T-cell (primary cell): ENCODE measurements at regions not wholly inside any gene's neighbourhood (a gene's known extent, or its start where the extent isn't known, plus 50 kb on each side); places are given as distances from the start of the nearest gene placed in this dataset.

ENCODE experiments used
- ATAC-seq, 4 experiments: fragments of 200-7000 bp in 3 of 4; fragments of 150-1000 bp in 1 of 4; cut with Tn5 transposase; replicated peaks in 1 of 4; 1 replicate in 3 of 4; 2 replicates in 1 of 4; pipeline ENCODE4 v1.10.0; 2021; ENCODE audit warnings: moderate library complexity in 3 of 4, mild to moderate bottlenecking in 2 of 4, moderate number of reproducible peaks in 1 of 4
- CTCF ChIA-PET, 2 donors: fragments of 300-600 bp; sonication (Branson Sonifier 250); formaldehyde crosslinking; loops; one replicate each; lab custom pipeline; 2022; ENCODE audit warnings: antibody characterized with exemption in 2 of 2; lab: Charles Lee
- POLR2A ChIA-PET, 2 donors: fragments of 300-600 bp; sonication (Branson Sonifier 250); formaldehyde crosslinking; loops; one replicate each; lab custom pipeline; 2022; ENCODE audit warnings: antibody characterized with exemption in 2 of 2; lab: Charles Lee
- DNase-seq, 35 experiments: peaks; one replicate each; pipeline versions ENCODE4 v3.0.0 to v3.0.0-alpha.2; 2013 to 2023
- H3K27ac ChIP-seq: one replicate; pipeline ENCODE4 v1.5.1; 2013; ENCODE audit warnings: low read length
- H3K27me3 ChIP-seq, 2 experiments: replicated peaks in 1 of 2; 1 replicate in 1 of 2; 2 replicates in 1 of 2; pipeline versions ENCODE4 v1.6.1 to v1.7.0; 2013; ENCODE audit warnings: low read length in 1 of 2, mixed read lengths in 1 of 2; ENCODE audit not compliant: control insufficient read depth in 2 of 2, insufficient read depth in 2 of 2; ENCODE audit errors: extremely low read depth in 1 of 2
- H3K36me3 ChIP-seq, 2 donors: 1 replicate in 1 of 2; 2 replicates in 1 of 2; pipeline versions ENCODE4 v1.6.1 to v1.7.0; 2013; ENCODE audit warnings: low read length in 1 of 2; ENCODE audit not compliant: control insufficient read depth in 2 of 2, insufficient read depth in 1 of 2; ENCODE audit errors: extremely low read depth in 1 of 2
- H3K4me1 ChIP-seq, 2 experiments: 1 replicate in 1 of 2; 2 replicates in 1 of 2; pipeline versions ENCODE4 v1.6.1 to v1.7.0; 2013; ENCODE audit warnings: low read length in 2 of 2, mixed read lengths in 1 of 2; ENCODE audit not compliant: insufficient read depth in 2 of 2, control insufficient read depth in 1 of 2; ENCODE audit errors: extremely low read depth in 1 of 2
- H3K4me3 ChIP-seq, 2 donors: 1 replicate in 1 of 2; 2 replicates in 1 of 2; pipeline versions ENCODE4 v1.5.1 to v1.7.0; 2013; ENCODE audit warnings: mild to moderate bottlenecking in 2 of 2, low read length in 1 of 2, moderate library complexity in 1 of 2; ENCODE audit not compliant: control insufficient read depth in 1 of 2; ENCODE audit errors: extremely low read depth in 1 of 2
- H3K9me3 ChIP-seq: 2 replicates; pipeline ENCODE4 v1.7.0; 2013
- H3K27ac Mint-ChIP-seq, 2 donors: one replicate each; pipeline ENCODE4 v1.8.0; 2020 to 2021; ENCODE audit warnings: mild to moderate bottlenecking in 2 of 2, mixed read lengths in 2 of 2
- H3K27me3 Mint-ChIP-seq, 2 donors: one replicate each; pipeline ENCODE4 v1.8.0; 2021 to 2022; ENCODE audit warnings: mixed read lengths in 2 of 2
- H3K36me3 Mint-ChIP-seq: one replicate; pipeline ENCODE4 v1.8.0; 2021; ENCODE audit warnings: mixed read lengths
- H3K4me1 Mint-ChIP-seq, 3 donors: one replicate each; pipeline ENCODE4 v1.8.0; 2020 to 2022; ENCODE audit warnings: mixed read lengths in 3 of 3, mild to moderate bottlenecking in 1 of 3
- H3K4me3 Mint-ChIP-seq, 3 donors: one replicate each; pipeline ENCODE4 v1.8.0; 2020 to 2022; ENCODE audit warnings: mild to moderate bottlenecking in 3 of 3, mixed read lengths in 3 of 3, moderate library complexity in 3 of 3
- H3K9me3 Mint-ChIP-seq, 3 donors: one replicate each; pipeline ENCODE4 v1.8.0; 2020 to 2022; ENCODE audit warnings: mixed read lengths in 3 of 3
- WGBS: methylation state at CpG from one replicate; pipeline ENCODE4 v1.1.5; 2013; ENCODE audit warnings: missing lambda C conversion rate; ENCODE audit not compliant: insufficient coverage; 5-methylcytosine and 5-hydroxymethylcytosine counted together

DNA sequence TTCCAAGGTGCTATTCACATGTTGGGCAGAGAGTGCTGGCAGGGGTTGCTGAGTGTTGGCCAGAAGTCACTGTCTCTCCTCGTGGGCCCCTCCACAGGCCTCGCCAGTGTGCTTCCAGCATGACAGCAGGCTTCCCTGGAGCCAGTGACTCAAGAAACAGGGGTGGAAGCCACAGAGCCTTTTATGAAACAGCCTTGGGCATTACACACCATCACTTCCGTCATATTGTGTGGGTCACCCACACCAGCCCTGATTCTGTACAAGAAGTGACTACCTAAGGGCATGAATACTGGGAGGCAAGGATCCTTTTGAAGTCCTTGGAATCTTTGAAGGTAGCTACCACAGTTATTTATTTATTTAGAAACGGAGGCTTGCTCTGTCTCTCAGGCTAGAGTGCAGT, 177.6 kb upstream of the UBE3A start:
- Histone ChIP-seq H3K4me3 (no peak overlapping the region), H3K9me3 (no peaks in the 10 kb centered on the region), H3K27me3 (peaks cover 0 to 13% of the 10 kb centered on the region in 2 experiments), H3K27ac (no peak overlapping the region), H3K4me1 (no peaks in the 10 kb centered on the region), H3K36me3 (no peaks in the 10 kb centered on the region)
- WGBS: 67% methylated on average over 2 of the region's 4 CpGs
- ChIA-PET CTCF (no interaction called here), POLR2A (no interaction called here)
- Mint-ChIP-seq H3K9me3 (peaks cover 0 to 4% (median 0%) of the 10 kb centered on the region in 3 donors), H3K36me3 (no peaks in the 10 kb centered on the region), H3K4me3 (no peak overlapping the region), H3K27me3 (peaks cover 6 to 7% of the 10 kb centered on the region in 2 donors), H3K27ac (no peak overlapping the region), H3K4me1 (no peaks in the 10 kb centered on the region)
- DNase-seq: no peak
- ATAC-seq: no peak

DNA sequence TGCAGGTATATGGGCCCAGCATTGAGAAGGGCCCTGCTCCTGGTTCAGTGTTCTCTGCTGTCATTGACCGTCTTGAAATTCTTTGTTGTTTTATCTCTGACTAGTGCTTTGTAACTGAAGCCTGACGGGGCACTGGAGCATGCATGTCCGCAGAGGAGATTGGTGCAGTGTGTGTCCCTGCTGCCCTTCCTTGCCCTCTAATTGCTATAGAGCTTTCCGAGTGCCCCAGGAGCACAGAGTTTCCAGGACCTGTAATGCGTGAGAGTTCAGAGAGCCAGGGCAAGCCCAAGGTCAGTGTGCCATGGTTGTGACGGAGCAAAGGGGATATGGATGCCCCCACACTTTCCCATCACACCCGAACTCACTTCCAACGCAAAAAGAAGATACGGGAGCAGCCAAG, 174.3 kb upstream of the UBE3A start:
- Mint-ChIP-seq H3K27ac (no peak overlapping the region), H3K4me3 (no peak overlapping the region), H3K9me3 (peaks cover 0 to 4% (median 0%) of the 10 kb centered on the region in 3 donors), H3K4me1 (no peaks in the 10 kb centered on the region), H3K36me3 (no peaks in the 10 kb centered on the region), H3K27me3 (peaks cover 4 to 9% of the 10 kb centered on the region in 2 donors)
- H3K27me3 ChIP-seq: peaks cover 0 to 7% of the 10 kb centered on the region in 2 experiments
- 85% methylated on average over 7 of the region's 9 CpGs for WGBS
- DNase-seq (no peak), ATAC-seq (no peak)
- H3K4me3 ChIP-seq: no peak overlapping the region
- POLR2A ChIA-PET: no interaction called here
- H3K36me3 ChIP-seq: no peaks in the 10 kb centered on the region
- no peak overlapping the region for H3K27ac ChIP-seq
- CTCF ChIA-PET: no interaction called here
- no peaks in the 10 kb centered on the region for H3K4me1 ChIP-seq
- no peaks in the 10 kb centered on the region for H3K9me3 ChIP-seq

DNA sequence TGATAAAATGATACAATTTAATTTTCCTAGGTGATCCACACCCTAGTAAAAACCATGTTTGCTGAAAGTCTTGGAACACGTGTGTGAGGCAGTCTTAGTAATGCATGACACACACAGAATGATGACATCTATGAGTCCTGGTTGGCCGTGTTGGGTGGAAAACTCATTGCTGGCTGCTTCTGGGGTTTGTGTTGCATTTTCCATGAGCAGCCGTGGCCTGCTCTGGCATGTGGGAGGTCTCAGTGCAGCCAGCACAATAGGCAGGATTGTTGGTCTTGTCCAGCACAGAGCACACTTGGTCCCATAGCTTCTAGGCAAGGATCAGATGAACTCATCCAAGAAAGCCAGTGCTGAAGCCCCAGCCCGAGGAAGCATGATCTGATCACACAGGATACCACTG, 172.8 kb upstream of the UBE3A start:
- Mint-ChIP-seq H3K4me1 (no peaks in the 10 kb centered on the region), H3K36me3 (no peaks in the 10 kb centered on the region), H3K27ac (no peak overlapping the region), H3K9me3 (peaks cover 0 to 7% (median 0%) of the 10 kb centered on the region in 3 donors), H3K4me3 (no peak overlapping the region), H3K27me3 (peaks cover 8 to 11% of the 10 kb centered on the region in 2 donors)
- H3K27ac ChIP-seq: no peak overlapping the region
- ATAC-seq (no peak), DNase-seq (no peak)
- H3K4me3 ChIP-seq: no peak overlapping the region
- no peaks in the 10 kb centered on the region for H3K36me3 ChIP-seq
- peaks cover 0 to 7% of the 10 kb centered on the region in 2 experiments for H3K27me3 ChIP-seq
- ChIA-PET POLR2A (no interaction called here), CTCF (no interaction called here)
- 46% methylated on average over 3 of the region's 4 CpGs for WGBS
- no peaks in the 10 kb centered on the region for H3K9me3 ChIP-seq
- no peaks in the 10 kb centered on the region for H3K4me1 ChIP-seq

- Mint-ChIP-seq H3K36me3 (no peaks in the 10 kb centered on the region), H3K9me3 (peaks cover 0 to 8% (median under 1%) of the 10 kb centered on the region in 3 donors), H3K27me3 (peaks cover 8 to 11% of the 10 kb centered on the region in 2 donors), H3K4me1 (no peaks in the 10 kb centered on the region), H3K4me3 (no peak overlapping the region), H3K27ac (no peak overlapping the region)
- Histone ChIP-seq H3K4me1 (no peaks in the 10 kb centered on the region), H3K27ac (no peak overlapping the region), H3K9me3 (no peaks in the 10 kb centered on the region), H3K36me3 (no peaks in the 10 kb centered on the region), H3K27me3 (peaks cover 0 to 7% of the 10 kb centered on the region in 2 experiments), H3K4me3 (no peak overlapping the region)
- DNase-seq: no peak
- 68% methylated on average over 4 of the region's 5 CpGs for WGBS
- ATAC-seq: no peak
- POLR2A ChIA-PET: no interaction called here
- CTCF ChIA-PET: no interaction called here
Measured at GRCh38 chr15:25609371-25609770, 170.5 kb upstream of the UBE3A start.

- DNase-seq (no peak), ATAC-seq (no peak)
- H3K27ac Mint-ChIP-seq: no peak overlapping the region
- H3K4me3 Mint-ChIP-seq: no peak overlapping the region
- no peak overlapping the region for H3K27ac ChIP-seq
- no peaks in the 10 kb centered on the region for H3K36me3 ChIP-seq
- no peaks in the 10 kb centered on the region for H3K36me3 Mint-ChIP-seq
- ChIA-PET CTCF (no interaction called here), POLR2A (no interaction called here)
- H3K27me3 ChIP-seq: peaks cover 0 to 7% of the 10 kb centered on the region in 2 experiments
- H3K27me3 Mint-ChIP-seq: peaks cover 8 to 11% of the 10 kb centered on the region in 2 donors
- no peaks in the 10 kb centered on the region for H3K4me1 Mint-ChIP-seq
- H3K9me3 ChIP-seq: no peaks in the 10 kb centered on the region
- H3K4me3 ChIP-seq: no peak overlapping the region
- peaks cover 0 to 12% (median 5%) of the 10 kb centered on the region in 3 donors for H3K9me3 Mint-ChIP-seq
- no CpG with 5 or more reads among the region's 5 CpGs for WGBS
- no peaks in the 10 kb centered on the region for H3K4me1 ChIP-seq
Measured at GRCh38 chr15:25608926-25609325, 170.1 kb upstream of the UBE3A start.

DNA sequence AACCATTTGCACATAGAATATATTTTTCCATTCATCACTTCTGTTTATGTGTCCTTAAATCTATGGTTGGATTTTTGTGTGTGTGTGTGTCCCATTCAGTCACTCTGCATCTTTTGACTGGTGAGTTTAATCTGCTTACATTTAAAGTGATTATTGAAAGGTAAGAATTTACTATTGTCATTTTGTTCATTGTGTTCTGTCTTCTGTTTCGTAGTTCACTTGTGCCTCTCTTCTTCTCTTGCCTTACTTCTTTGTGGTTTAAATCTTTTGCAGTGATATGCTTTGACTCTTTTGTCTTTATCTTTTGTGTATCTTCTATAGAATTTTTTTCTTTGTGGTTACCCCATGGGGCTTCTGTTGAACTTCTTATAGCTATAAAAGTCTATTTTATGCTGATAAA, 166.3 kb upstream of the UBE3A start:
- Mint-ChIP-seq H3K27ac (no peak overlapping the region), H3K4me1 (no peaks in the 10 kb centered on the region), H3K9me3 (peaks cover 0 to 20% (median 7%) of the 10 kb centered on the region in 3 donors), H3K27me3 (peaks cover 3 to 6% of the 10 kb centered on the region in 2 donors), H3K36me3 (no peaks in the 10 kb centered on the region), H3K4me3 (no peak overlapping the region)
- WGBS: no CpG with 5 or more reads among the region's 1 CpG
- ChIA-PET CTCF (no interaction called here), POLR2A (no interaction called here)
- ATAC-seq (no peak), DNase-seq (no peak)
- Histone ChIP-seq H3K4me1 (no peaks in the 10 kb centered on the region), H3K9me3 (no peaks in the 10 kb centered on the region), H3K27ac (no peak overlapping the region), H3K27me3 (peaks cover 0 to 3% of the 10 kb centered on the region in 2 experiments), H3K4me3 (no peak overlapping the region), H3K36me3 (no peaks in the 10 kb centered on the region)

DNA sequence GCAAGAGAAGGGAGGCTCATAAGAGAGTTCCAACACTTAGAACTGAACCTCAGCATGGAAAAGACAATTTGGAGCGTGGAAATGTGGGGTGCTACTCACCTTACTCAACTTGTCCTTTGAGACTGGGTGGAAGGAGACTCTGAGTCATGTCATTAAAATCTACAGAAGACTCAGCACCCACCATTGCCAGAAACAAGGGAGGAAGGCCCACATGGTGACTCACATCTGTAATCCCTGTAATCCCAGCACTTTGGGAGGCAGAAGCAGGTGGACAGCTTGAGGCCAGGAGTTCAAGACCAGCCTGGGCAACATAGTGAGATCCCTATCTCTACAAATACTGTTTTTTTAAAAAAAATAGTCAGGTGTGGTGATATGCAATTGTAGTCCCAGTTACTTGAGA, 161.9 kb upstream of the UBE3A start:
- no peak overlapping the region for H3K27ac ChIP-seq
- H3K4me3 Mint-ChIP-seq: no peak overlapping the region
- POLR2A ChIA-PET: no interaction called here
- peaks cover 0 to 13% (median 8%) of the 10 kb centered on the region in 3 donors for H3K9me3 Mint-ChIP-seq
- H3K27me3 ChIP-seq: peaks cover 0 to 4% of the 10 kb centered on the region in 2 experiments
- CTCF ChIA-PET: interaction anchor here in 1 of 2 donors (0.7 kb wide), 1 partner anchor 87 kb away, joined by 6 read pairs; no protein-coding TSS in a partner anchor
- no peak overlapping the region for H3K27ac Mint-ChIP-seq
- ATAC-seq: no peak
- no peaks in the 10 kb centered on the region for H3K9me3 ChIP-seq
- no CpG with 5 or more reads among the region's 1 CpG for WGBS
- H3K36me3 ChIP-seq: no peaks in the 10 kb centered on the region
- H3K4me3 ChIP-seq: no peak overlapping the region
- H3K36me3 Mint-ChIP-seq: no peaks in the 10 kb centered on the region
- H3K4me1 Mint-ChIP-seq: no peaks in the 10 kb centered on the region
- H3K27me3 Mint-ChIP-seq: peaks cover 1 to 3% of the 10 kb centered on the region in 2 donors
- DNase-seq: no peak
- H3K4me1 ChIP-seq: no peaks in the 10 kb centered on the region
